ENCODE measurements at regions not wholly inside any gene's neighbourhood (a gene's known extent, or its start where the extent isn't known, plus 50 kb on each side); places are given as distances from the start of the nearest gene placed in this dataset.

DNA sequence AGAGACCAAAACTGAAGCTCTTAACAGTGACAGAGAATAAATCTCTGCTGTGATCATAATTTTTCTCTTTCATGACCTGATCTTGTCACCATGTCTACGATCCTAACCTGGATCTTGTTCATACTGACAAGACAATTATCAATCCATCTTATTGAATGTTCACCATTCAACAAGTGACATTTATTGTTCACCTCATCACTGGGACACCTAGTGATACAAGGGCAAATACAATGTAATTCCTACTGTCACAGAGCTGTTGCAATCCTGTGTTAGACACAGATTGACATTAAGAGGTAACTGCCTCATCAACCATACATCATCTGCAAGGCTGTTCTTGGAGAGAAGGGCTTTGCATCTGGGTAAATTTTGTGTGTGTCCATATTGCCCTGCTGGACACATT lies 942.4 kb upstream of the PRR20A start:
- no peak overlapping the region for H3K4me2 ChIP-seq (ENCODE audit: insufficient read depth, low read length)
- no peaks in the 10 kb centered on the region for H3K9me1 ChIP-seq (replicated peaks; ENCODE audit: control insufficient read depth, extremely low read depth, insufficient read depth, low read length)
- H3K27ac ChIP-seq (ENCODE audit: insufficient read depth, low read depth, low read length): no peak overlapping the region
- FAIRE-seq (no peak), DNase-seq (ENCODE audit: low read depth, low spot score) (no peak)
- H2AFZ ChIP-seq (ENCODE audit: low read depth, low read length): no peak overlapping the region
- H3K27me3 ChIP-seq (ENCODE audit: control insufficient read depth in 2 of 2, insufficient read depth in 2 of 2, low read length in 2 of 2): no peaks in the 10 kb centered on the region
- no peaks in the 10 kb centered on the region for H4K20me1 ChIP-seq (replicated peaks; ENCODE audit: control insufficient read depth, extremely low read depth, insufficient read depth, low read length)
- no peaks in the 10 kb centered on the region for H3K79me2 ChIP-seq (ENCODE audit: control insufficient read depth, insufficient read depth, low read length)
- no peak overlapping the region for H3K4me3 ChIP-seq (replicated peaks in 1 of 3; ENCODE audit: insufficient read depth in 1 of 3, low read depth in 1 of 3, low read length in 3 of 3)
- dilution Hi-C loops (cut with MboI; ENCODE audit: extremely low pct_ligation_motif_present, low sequenced_read_pairs): no loop called here
- BruUV-seq (replicated peaks): no TSS peak
- H3K9me3 ChIP-seq (replicated peaks; ENCODE audit: control insufficient read depth, insufficient read depth, low read length): no peaks in the 10 kb centered on the region
- no peak for TF ChIP-seq GATA2 (IDR thresholded peaks at IDR 0.05; ENCODE audit: insufficient read depth, insufficient read length, low read depth, low read length)
- TF ChIP-seq JUN (IDR thresholded peaks at IDR 0.05; ENCODE audit: borderline replicate concordance, insufficient read depth, insufficient read length, low read depth): no peak
- no peak for TF ChIP-seq FOS (IDR thresholded peaks at IDR 0.05; ENCODE audit: borderline replicate concordance, insufficient read depth, low read length)
- TF ChIP-seq, protein P1, sequence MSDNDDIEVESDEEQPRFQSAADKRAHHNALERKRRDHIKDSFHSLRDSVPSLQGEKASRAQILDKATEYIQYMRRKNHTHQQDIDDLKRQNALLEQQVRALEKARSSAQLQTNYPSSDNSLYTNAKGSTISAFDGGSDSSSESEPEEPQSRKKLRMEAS (IDR thresholded peaks at IDR 0.05; ENCODE audit: insufficient read depth, insufficient read length): no peak
- TF ChIP-seq POLR2A (IDR thresholded peaks at IDR 0.05; ENCODE audit: low read depth, low read length): no peak
- TF ChIP-seq POLR2AphosphoS5 (IDR thresholded peaks at IDR 0.05; ENCODE audit: insufficient read depth, low read depth, low read length): no peak
- no peak overlapping the region for H3K9ac ChIP-seq (replicated peaks; ENCODE audit: extremely low read depth, insufficient read depth, low read length)
- no peaks in the 10 kb centered on the region for H3K36me3 ChIP-seq (ENCODE audit: control insufficient read depth in 2 of 2, extremely low read depth in 1 of 2, insufficient read depth in 2 of 2, low read length in 2 of 2)
- intact Hi-C loops (cut with micrococcal nuclease): no loop called here
- no peaks in the 10 kb centered on the region for H3K4me1 ChIP-seq (ENCODE audit: control insufficient read depth, extremely low read depth, insufficient read depth, low read length)
- POLR2A ChIA-PET: no interaction called here
- CTCF ChIA-PET: no interaction called here

DNA sequence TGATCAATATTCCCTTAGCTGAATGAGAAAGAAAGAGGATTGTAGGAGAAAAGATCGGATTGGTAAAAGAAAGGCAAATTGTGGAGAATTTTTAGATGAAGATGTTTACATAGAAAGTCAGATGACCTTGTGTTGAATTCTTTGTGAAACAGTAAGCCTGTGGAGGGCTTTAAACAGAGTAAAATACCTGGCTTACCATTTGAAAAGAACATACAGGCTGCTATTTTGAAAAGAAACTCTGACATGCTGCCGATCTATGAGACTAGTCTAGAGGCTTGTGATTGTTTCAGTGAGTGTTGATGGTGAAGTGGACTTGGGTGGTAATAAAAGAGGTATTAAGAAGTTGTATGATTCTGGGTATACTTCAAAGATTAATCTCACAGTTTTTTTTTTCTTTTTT lies 938.9 kb upstream of the PRR20A start:
- TF ChIP-seq, protein P2, sequence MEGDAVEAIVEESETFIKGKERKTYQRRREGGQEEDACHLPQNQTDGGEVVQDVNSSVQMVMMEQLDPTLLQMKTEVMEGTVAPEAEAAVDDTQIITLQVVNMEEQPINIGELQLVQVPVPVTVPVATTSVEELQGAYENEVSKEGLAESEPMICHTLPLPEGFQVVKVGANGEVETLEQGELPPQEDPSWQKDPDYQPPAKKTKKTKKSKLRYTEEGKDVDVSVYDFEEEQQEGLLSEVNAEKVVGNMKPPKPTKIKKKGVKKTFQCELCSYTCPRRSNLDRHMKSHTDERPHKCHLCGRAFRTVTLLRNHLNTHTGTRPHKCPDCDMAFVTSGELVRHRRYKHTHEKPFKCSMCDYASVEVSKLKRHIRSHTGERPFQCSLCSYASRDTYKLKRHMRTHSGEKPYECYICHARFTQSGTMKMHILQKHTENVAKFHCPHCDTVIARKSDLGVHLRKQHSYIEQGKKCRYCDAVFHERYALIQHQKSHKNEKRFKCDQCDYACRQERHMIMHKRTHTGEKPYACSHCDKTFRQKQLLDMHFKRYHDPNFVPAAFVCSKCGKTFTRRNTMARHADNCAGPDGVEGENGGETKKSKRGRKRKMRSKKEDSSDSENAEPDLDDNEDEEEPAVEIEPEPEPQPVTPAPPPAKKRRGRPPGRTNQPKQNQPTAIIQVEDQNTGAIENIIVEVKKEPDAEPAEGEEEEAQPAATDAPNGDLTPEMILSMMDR (IDR thresholded peaks at IDR 0.05; ENCODE audit: extremely low read depth in 1 of 2, insufficient read depth in 1 of 2, low read depth in 1 of 2, low read length in 2 of 2): no peak
- TF ChIP-seq JUN (IDR thresholded peaks at IDR 0.05; ENCODE audit: borderline replicate concordance, insufficient read depth, insufficient read length, low read depth): no peak
- FAIRE-seq (no peak), DNase-seq (ENCODE audit: low read depth, low spot score) (no peak)
- ChIA-PET CTCF (no interaction called here), POLR2A (no interaction called here)
- H3K4me3 ChIP-seq (replicated peaks in 1 of 3; ENCODE audit: insufficient read depth in 1 of 3, low read depth in 1 of 3, low read length in 3 of 3): no peak overlapping the region
- no TSS peak for BruUV-seq (replicated peaks)
- H3K27ac ChIP-seq (ENCODE audit: insufficient read depth, low read depth, low read length): no peak overlapping the region
- no peaks in the 10 kb centered on the region for H3K79me2 ChIP-seq (ENCODE audit: control insufficient read depth, insufficient read depth, low read length)
- no peak overlapping the region for H3K4me2 ChIP-seq (ENCODE audit: insufficient read depth, low read length)
- no peaks in the 10 kb centered on the region for H4K20me1 ChIP-seq (replicated peaks; ENCODE audit: control insufficient read depth, extremely low read depth, insufficient read depth, low read length)
- dilution Hi-C loops (cut with MboI; ENCODE audit: extremely low pct_ligation_motif_present, low sequenced_read_pairs): no loop called here
- no peak overlapping the region for H2AFZ ChIP-seq (ENCODE audit: low read depth, low read length)
- H3K9me3 ChIP-seq (replicated peaks; ENCODE audit: control insufficient read depth, insufficient read depth, low read length): no peaks in the 10 kb centered on the region
- H3K36me3 ChIP-seq (ENCODE audit: control insufficient read depth in 2 of 2, extremely low read depth in 1 of 2, insufficient read depth in 2 of 2, low read length in 2 of 2): no peaks in the 10 kb centered on the region
- H3K4me1 ChIP-seq (ENCODE audit: control insufficient read depth, extremely low read depth, insufficient read depth, low read length): no peaks in the 10 kb centered on the region
- intact Hi-C loops (cut with micrococcal nuclease): no loop called here
- no peaks in the 10 kb centered on the region for H3K27me3 ChIP-seq (ENCODE audit: control insufficient read depth in 2 of 2, insufficient read depth in 2 of 2, low read length in 2 of 2)
- no peaks in the 10 kb centered on the region for H3K9me1 ChIP-seq (replicated peaks; ENCODE audit: control insufficient read depth, extremely low read depth, insufficient read depth, low read length)
- H3K9ac ChIP-seq (replicated peaks; ENCODE audit: extremely low read depth, insufficient read depth, low read length): no peak overlapping the region
